ENCODE measurements at regions not wholly inside any gene's neighbourhood (a gene's known extent, or its start where the extent isn't known, plus 50 kb on each side); places are given as distances from the start of the nearest gene placed in this dataset.

GRCh38 chr20:12644461-12644860, 364.3 kb upstream of the SPTLC3 start:
- intact Hi-C loops (cut with DNase I, micrococcal nuclease), result no loop called here
- no peak for DNase-seq
- peak; percentile 79 for ATAC-seq

- intact Hi-C loops (cut with DNase I, micrococcal nuclease), result no loop called here
- no peak for ATAC-seq
- DNase-seq, result no peak
Observed at GRCh38 chr20:12649234-12649633, 359.5 kb upstream of the SPTLC3 start.

- ATAC-seq (no peak), DNase-seq (no peak)
- intact Hi-C loops (cut with DNase I, micrococcal nuclease), result no loop called here
Observed at GRCh38 chr20:12653642-12654041, 355.1 kb upstream of the SPTLC3 start.

GRCh38 chr20:12659942-12660341, 348.8 kb upstream of the SPTLC3 start:
- intact Hi-C loops (cut with DNase I, micrococcal nuclease), result no loop called here
- no peak for DNase-seq
- no peak for ATAC-seq

- DNase-seq, result no peak
- ATAC-seq, result no peak
- intact Hi-C loops (cut with DNase I, micrococcal nuclease), result no loop called here
Observed at GRCh38 chr20:12660918-12661317, 347.9 kb upstream of the SPTLC3 start.

- DNase-seq (no peak), ATAC-seq (no peak)
- intact Hi-C loops (cut with DNase I, micrococcal nuclease), result no loop called here
Observed at GRCh38 chr20:12670301-12670700, 338.5 kb upstream of the SPTLC3 start.

- intact Hi-C loops (cut with DNase I, micrococcal nuclease), result no loop called here
- ATAC-seq, result no peak
- no peak for DNase-seq
Observed at GRCh38 chr20:12673352-12673751, 335.4 kb upstream of the SPTLC3 start.

- intact Hi-C loops (cut with DNase I, micrococcal nuclease), result no loop called here
- DNase-seq (no peak), ATAC-seq (no peak)
Observed at GRCh38 chr20:12677925-12678324, 330.8 kb upstream of the SPTLC3 start.

GRCh38 chr20:12679447-12679846, 329.3 kb upstream of the SPTLC3 start:
- intact Hi-C loops (cut with DNase I, micrococcal nuclease), result no loop called here
- ATAC-seq (no peak), DNase-seq (no peak)

- ATAC-seq, result no peak
- no peak for DNase-seq
Observed at GRCh38 chr20:12682613-12683012, 326.2 kb upstream of the SPTLC3 start.

GRCh38 chr20:12687476-12687875, 321.3 kb upstream of the SPTLC3 start:
- DNase-seq, result no peak
- intact Hi-C loops (cut with DNase I, micrococcal nuclease), result no loop called here
- ATAC-seq, result no peak

More at GRCh38 chr20:12682613-12683012, 326.2 kb upstream of the SPTLC3 start:
- intact Hi-C loops (cut with DNase I, micrococcal nuclease), result no loop called here

- DNase-seq, result no peak
- intact Hi-C loops (cut with DNase I, micrococcal nuclease), result no loop called here
- no peak for ATAC-seq
Observed at GRCh38 chr20:12695937-12696336, 312.8 kb upstream of the SPTLC3 start.

GRCh38 chr20:12698817-12699216, 310.0 kb upstream of the SPTLC3 start:
- intact Hi-C loops (cut with DNase I, micrococcal nuclease), result no loop called here
- DNase-seq (no peak), ATAC-seq (no peak)

- intact Hi-C loops (cut with DNase I, micrococcal nuclease), result no loop called here
- DNase-seq (no peak), ATAC-seq (peak; percentile 45)
Observed at GRCh38 chr20:12699374-12700228, 309.2 kb upstream of the SPTLC3 start.

- ATAC-seq (no peak), DNase-seq (no peak)
- intact Hi-C loops (cut with DNase I, micrococcal nuclease), result no loop called here
Observed at GRCh38 chr20:12700701-12701100, 308.1 kb upstream of the SPTLC3 start.

GRCh38 chr20:12702312-12702711, 306.5 kb upstream of the SPTLC3 start:
- ATAC-seq (no peak), DNase-seq (no peak)
- intact Hi-C loops (cut with DNase I, micrococcal nuclease), result no loop called here

- no peak for ATAC-seq
- no peak for DNase-seq
- intact Hi-C loops (cut with DNase I, micrococcal nuclease), result no loop called here
Observed at GRCh38 chr20:12715371-12715770, 293.4 kb upstream of the SPTLC3 start.

- ATAC-seq (no peak), DNase-seq (no peak)
- intact Hi-C loops (cut with DNase I, micrococcal nuclease), result no loop called here
Observed at GRCh38 chr20:12715991-12716680, 292.6 kb upstream of the SPTLC3 start.

GRCh38 chr20:12717061-12717460, 291.7 kb upstream of the SPTLC3 start:
- ATAC-seq, result no peak
- intact Hi-C loops (cut with DNase I, micrococcal nuclease), result no loop called here
- no peak for DNase-seq

GRCh38 chr20:12718619-12719018, 290.2 kb upstream of the SPTLC3 start:
- no peak for ATAC-seq
- DNase-seq, result no peak
- intact Hi-C loops (cut with DNase I, micrococcal nuclease), result no loop called here

All from left colon (tissue), 2 donors.